ENCODE measurements at regions not wholly inside any gene's neighbourhood (a gene's known extent, or its start where the extent isn't known, plus 50 kb on each side); places are given as distances from the start of the nearest gene placed in this dataset.

DNA sequence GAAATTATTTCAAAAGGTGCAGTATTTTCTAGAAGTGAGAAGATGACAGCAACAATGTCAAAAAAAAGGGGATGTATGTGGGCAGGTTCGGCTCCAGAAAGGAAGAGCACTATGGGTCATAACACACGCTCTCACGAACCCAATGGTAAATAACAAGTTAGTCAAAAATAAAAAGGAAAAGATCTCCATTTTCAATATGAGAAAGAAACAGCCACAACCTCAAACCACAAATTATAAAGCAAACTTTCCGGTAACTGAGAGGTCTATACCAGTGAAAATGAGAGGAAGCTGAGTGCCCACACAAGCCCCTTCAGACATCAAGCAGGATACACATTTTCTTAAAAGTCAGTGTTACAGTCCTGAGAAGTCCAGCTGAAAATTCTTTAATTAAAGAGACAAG, 398.5 kb upstream of the RPS23 start:
- H3K4me3 ChIP-seq (replicated peaks; ENCODE audit: low read depth, low read length), result no peak overlapping the region
- TF ChIP-seq, protein P1, sequence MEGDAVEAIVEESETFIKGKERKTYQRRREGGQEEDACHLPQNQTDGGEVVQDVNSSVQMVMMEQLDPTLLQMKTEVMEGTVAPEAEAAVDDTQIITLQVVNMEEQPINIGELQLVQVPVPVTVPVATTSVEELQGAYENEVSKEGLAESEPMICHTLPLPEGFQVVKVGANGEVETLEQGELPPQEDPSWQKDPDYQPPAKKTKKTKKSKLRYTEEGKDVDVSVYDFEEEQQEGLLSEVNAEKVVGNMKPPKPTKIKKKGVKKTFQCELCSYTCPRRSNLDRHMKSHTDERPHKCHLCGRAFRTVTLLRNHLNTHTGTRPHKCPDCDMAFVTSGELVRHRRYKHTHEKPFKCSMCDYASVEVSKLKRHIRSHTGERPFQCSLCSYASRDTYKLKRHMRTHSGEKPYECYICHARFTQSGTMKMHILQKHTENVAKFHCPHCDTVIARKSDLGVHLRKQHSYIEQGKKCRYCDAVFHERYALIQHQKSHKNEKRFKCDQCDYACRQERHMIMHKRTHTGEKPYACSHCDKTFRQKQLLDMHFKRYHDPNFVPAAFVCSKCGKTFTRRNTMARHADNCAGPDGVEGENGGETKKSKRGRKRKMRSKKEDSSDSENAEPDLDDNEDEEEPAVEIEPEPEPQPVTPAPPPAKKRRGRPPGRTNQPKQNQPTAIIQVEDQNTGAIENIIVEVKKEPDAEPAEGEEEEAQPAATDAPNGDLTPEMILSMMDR (IDR thresholded peaks at IDR 0.05; ENCODE audit: low read length, missing control alignments), result no peak
- DNase-seq (ENCODE audit: low read depth), result no peak

DNA sequence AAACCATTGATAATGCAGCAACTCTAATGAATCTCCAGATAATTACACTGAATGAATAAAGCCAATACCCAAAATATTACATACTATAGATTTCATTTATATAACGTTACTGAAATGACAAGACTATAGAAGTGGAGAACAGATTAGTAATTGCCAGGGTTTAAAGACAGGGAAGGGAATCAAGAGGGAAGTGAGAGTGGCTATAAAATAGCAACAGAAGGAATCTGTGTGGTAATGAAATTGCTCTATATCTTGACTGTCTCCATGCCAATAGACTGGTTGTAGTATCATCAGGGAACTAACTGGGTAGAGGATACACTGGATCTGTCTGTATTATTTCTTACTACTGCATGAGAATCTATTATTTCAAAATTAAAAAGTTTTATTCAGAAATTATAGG, 396.5 kb upstream of the RPS23 start:
- no peak overlapping the region for H3K4me3 ChIP-seq (replicated peaks; ENCODE audit: low read depth, low read length)
- DNase-seq (ENCODE audit: low read depth), result no peak
- TF ChIP-seq, protein P1 (IDR thresholded peaks at IDR 0.05; ENCODE audit: low read length, missing control alignments), result no peak

DNA sequence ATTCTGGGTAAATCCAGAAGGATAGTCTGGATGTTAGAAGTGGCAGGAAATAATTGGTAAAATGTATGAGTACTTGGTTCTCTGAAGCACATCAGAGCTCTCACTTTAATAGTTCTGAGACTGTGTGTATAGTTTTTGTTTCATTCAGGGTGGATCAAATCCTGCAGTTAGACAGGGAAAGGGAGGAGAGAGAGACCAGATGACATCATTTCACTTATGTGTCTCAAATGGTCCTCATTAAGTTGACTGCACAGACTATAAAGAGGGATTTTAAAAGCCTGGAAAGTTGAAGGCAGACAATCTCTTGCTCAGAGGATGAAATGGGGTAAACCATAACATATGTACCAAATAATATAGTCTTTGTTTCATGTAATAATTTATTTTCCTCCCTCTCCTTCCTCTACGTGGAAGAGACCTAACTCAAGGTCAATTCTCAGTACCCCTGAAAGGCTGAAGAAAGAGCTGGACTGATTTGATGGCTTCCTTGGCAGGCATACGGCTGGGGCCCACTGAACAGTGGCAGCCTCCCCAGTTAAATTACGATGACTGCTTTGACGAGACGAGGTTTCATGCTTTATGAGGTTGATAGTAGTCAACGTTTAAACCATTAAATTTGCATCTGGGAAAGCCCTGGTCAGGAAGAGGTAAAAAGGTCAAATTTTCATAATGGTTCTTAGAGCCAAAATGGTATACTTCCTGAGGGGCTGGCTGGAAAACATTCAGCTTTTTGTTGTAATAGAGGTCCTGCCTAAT, 395.1 kb upstream of the RPS23 start:
- no peak for DNase-seq (ENCODE audit: low read depth)
- H3K4me3 ChIP-seq (replicated peaks; ENCODE audit: low read depth, low read length), result no peak overlapping the region

DNA sequence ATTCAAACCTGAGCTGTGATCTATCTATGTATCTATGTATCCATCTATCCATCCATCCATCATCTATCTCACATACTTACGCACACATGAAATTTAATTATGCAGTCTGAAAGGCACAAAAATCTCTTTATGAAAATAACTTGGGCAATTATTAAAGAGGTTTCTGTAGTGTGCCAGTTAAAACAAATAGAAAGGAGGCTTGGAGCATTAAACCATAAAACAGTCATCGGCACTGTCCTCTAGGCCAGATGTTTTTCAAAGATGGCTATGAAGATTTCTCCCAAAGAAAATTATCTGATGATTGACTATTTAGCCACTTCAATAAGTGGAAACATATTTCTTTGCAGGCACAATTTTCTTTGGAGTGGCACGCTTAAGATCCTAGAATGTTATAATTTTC, 392.5 kb upstream of the RPS23 start:
- no peak overlapping the region for H3K4me3 ChIP-seq (replicated peaks; ENCODE audit: low read depth, low read length)
- DNase-seq (ENCODE audit: low read depth), result no peak
- TF ChIP-seq, protein P1 (IDR thresholded peaks at IDR 0.05; ENCODE audit: low read length, missing control alignments), result no peak

More for the DNA sequence above, 395.1 kb upstream of the RPS23 start:
- TF ChIP-seq, protein P1 (IDR thresholded peaks at IDR 0.05; ENCODE audit: low read length, missing control alignments), result no peak

DNA sequence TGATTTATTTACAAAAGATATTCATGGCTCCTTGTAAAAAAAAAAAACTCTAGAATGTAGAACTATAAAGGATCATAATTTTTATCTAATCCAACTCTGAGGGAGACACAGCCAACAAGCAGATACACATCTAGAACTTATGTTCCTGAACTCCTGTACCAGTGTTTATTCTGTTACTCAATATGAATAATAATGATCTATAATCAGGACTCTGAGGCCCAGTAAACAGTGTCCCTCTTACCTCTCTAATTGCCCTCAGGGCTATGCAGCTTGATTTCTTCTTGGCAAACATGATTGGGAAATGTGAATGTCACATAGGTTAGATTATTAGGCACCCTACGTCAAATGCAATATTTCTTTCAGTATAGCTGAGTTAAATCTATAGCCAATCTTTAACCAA, 391.6 kb upstream of the RPS23 start:
- TF ChIP-seq, protein P1 (IDR thresholded peaks at IDR 0.05; ENCODE audit: low read length, missing control alignments), result no peak
- DNase-seq (ENCODE audit: low read depth), result no peak
- H3K4me3 ChIP-seq (replicated peaks; ENCODE audit: low read depth, low read length), result no peak overlapping the region

DNA sequence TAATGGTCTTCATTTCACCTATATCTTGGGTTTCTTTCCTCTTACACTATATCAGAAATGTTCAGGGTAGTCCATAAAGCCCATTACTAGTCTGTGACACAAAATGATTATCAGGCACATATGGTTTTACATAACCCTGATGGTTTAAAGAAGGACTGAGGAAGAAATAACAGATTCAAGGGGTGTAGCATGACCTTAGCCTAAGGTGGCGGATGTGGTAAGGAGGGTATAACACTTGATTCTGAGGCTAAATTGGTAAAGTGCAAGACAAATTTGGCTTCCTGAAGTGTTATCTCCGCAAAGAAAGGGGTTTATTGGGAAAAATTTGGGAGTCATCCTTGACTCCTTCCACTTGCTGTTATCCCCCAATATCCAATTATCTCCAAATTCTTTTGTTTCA, 388.2 kb upstream of the RPS23 start:
- H3K4me3 ChIP-seq (replicated peaks; ENCODE audit: low read depth, low read length), result no peak overlapping the region
- TF ChIP-seq, protein P1 (IDR thresholded peaks at IDR 0.05; ENCODE audit: low read length, missing control alignments), result no peak
- DNase-seq (ENCODE audit: low read depth), result no peak

DNA sequence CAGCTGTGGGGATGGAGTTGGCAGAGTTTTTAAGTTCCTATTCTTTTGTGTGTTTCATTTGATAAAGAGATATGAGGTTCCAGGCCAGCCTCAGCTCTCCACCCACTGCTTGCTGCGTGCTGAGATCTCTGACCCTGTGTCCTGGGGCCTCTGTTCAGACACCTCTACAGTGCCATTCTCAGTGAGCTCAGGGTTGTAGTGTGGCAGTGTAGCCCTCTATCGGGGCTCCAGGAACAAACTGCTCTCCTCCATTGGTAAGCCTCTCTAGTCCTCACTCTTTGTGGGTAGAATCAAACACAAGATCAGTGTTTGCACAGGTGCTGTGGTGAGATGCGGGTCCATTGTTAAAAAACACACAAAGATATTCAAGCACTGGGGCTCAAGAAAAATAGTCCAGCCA, 386.6 kb upstream of the RPS23 start:
- TF ChIP-seq, protein P1 (IDR thresholded peaks at IDR 0.05; ENCODE audit: low read length, missing control alignments), result no peak
- no peak overlapping the region for H3K4me3 ChIP-seq (replicated peaks; ENCODE audit: low read depth, low read length)
- DNase-seq (ENCODE audit: low read depth), result no peak
